ENCODE measurements at regions not wholly inside any gene's neighbourhood (a gene's known extent, or its start where the extent isn't known, plus 50 kb on each side); places are given as distances from the start of the nearest gene placed in this dataset.
"Not testable (repeated sequence)": the region's sequence is repeated elsewhere in the genome, so short reads cannot be mapped to it uniquely, and the experiment has no call there.

DNA sequence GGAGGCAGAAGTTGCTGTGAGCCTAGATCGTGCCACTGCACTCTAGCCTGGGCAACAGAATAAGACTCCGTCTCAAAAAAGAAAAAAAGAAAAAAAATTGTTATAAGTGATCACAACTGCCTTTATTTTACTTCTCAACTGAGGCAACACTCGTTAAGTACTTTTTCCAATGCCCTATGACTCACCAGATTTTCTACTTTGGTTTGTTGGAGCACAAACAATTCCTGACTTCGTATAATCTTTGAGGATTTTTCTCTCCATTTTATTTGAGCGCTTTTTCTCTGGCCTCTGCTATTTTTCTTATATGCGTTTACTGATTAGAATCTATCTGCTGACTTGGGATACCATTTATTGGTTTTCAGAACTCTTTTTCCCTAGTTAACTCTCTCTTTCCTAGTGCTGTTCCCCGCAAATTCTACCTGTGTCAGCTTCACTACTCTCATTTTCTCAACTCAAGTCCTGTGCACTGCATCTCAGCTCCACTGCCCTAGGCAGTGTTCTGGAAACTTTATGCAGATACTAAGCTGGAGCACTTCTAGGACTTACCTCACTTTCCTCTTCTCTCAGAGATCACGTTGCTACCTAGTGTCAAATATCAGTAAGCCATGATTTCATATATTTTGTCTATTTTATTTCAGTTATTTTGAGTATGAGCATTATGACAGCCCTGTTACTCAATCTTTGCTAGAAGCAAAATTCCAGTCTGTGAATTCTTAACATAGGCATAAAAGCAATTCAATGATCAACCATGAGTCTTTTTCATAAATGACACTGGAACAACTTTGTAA lies 1120.1 kb upstream of the CITED2 start:
- no peak for DNase-seq

- DNase-seq = not testable (repeated sequence)
These were observed 1119.0 kb upstream of the CITED2 start for GRCh38 chr6:140493470-140493869.

- DNase-seq = no peak
These were observed 1115.6 kb upstream of the CITED2 start for GRCh38 chr6:140490081-140490480.

DNA sequence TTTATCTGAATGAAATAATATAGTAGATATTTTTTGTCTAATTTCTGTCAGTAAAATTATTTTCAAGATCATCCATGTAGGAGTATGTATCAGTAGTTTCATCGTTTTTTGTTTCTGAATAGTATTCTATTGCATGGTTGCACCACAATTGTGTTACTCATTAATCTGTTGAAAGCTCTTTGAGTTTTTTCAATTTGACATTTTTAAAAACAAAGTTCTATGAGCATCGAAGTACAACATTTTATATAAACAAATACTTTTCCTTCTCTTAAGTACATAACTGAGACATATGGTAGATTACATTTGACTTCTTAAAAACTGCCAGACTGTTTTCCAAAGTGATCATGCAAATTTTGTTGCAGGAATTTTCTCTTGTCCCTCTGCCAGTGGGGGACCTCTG lies 1113.1 kb upstream of the CITED2 start:
- DNase-seq = no peak

DNA sequence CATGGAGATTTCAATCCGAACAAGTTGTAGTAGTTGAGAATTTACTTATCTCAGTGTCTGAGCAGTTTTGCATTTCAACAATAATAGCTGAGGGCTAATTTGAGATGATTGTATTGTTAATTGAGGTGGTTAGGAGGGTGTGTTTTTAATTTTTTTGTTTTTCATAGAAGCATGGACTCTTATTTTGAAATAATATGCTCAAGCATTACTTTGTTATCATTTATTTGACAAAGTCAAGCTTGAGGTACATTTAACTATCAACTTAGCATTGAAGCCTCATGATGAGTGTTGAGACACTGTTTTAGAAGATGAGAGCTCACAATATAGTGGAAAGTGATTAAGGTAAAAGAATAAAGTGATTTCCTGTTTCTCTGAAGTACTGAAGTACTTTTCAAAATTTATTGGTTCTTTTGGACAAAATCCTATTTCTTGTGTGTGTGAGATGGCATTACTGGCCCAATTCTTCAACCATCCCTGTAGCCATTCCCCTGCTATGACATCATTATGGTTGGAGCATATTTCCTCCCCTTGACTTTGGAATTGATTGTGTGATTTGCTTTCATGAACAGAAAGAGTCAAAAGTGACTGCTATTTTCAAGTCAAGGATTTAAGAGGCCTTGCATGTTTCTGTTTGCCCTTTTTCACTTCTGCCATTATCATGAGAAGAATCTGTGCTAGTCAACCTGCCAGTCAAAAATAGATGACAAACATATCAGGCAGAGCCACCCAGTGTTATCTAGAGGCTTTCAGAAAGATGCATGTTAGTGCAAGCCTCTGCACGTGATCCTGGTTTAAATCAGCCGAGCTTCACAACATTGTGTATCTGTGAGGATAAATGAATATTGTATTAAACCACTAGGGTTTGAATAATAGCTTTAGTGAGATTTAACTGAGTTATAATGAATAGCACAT lies 1112.3 kb upstream of the CITED2 start:
- no peak for DNase-seq

GRCh38 chr6:140485740-140486449 lies 1111.4 kb upstream of the CITED2 start:
- DNase-seq = no peak

DNA sequence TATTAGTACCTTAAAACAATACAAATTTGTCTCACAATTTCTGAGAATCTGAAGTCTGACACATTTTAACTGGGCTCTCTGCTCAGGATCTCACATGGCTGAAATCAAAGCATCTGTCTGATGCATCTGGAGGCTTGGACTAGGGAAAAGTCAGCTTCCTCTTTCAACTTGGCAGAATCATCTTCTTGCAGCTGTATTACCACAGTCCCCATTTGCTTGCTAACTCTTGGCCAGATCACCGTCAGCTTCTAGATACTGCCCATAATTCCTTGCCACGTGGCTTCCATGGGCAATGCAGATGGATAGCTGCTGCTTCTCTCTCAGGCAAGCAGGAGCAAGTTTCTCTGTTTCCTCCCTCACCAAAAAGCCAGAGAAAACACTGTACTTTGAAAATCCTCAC lies 1106.4 kb upstream of the CITED2 start:
- DNase-seq = peak; percentile 73

- no peak for DNase-seq
These were observed 1104.2 kb upstream of the CITED2 start for GRCh38 chr6:140478631-140479030.

DNA sequence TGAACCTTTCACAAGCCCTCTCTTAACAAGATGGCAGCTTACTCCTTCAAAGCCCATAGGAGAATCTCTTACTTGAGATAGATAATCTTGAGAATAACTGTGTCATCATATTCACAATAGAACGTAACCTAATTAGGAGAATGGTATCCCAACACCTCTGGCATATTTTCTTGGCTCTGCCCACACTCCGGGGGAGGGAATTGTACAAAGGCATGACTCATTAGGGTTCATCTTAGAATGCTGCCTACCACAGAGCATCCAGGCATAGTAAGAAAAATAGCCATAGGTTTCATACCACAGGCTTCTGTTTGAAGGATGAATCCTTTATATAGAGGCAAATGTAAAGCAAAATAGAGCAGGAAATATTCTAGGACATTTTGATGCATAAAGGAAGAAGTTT lies 1100.6 kb upstream of the CITED2 start:
- DNase-seq = no peak

DNA sequence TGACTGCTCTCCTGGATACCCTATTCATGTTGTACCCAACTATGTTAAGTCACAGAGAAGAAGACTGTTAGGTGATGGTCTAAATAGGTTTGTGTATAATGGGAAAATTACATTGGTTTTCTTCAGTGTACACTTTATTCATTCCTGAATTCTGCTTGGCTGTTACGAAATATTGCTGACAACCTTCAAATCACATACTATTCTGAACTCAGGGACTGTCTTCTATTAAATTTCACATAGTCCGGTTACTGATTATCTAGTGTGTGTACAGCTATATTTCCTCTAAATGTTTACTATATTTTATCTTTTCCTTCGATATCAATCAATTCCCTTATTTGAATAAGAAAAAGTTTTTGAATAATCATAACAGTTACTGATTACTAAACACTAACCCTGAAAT lies 1090.3 kb upstream of the CITED2 start:
- DNase-seq = no peak

DNA sequence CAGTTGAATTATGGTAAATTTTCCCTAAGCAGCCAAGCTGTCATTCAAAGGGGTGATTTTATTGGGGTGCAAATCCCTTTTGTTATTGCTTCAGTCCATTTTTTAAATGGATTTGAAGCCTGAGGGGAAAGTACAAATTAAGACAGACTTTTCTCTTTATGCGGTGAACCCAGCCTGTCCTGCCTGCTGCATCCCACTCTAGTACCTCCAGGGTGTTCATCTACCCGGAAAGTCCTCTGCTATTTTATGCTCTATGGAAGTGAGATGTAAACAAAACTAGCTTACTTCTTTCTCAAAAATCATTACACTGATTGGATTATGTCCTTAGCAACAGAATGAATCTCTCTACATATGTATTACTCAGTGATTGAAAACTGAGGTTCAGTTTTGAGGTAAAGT lies 1088.9 kb upstream of the CITED2 start:
- DNase-seq = peak; percentile 14

- peak; percentile 59 for DNase-seq
These were observed 1088.2 kb upstream of the CITED2 start for GRCh38 chr6:140462453-140463311.

DNA sequence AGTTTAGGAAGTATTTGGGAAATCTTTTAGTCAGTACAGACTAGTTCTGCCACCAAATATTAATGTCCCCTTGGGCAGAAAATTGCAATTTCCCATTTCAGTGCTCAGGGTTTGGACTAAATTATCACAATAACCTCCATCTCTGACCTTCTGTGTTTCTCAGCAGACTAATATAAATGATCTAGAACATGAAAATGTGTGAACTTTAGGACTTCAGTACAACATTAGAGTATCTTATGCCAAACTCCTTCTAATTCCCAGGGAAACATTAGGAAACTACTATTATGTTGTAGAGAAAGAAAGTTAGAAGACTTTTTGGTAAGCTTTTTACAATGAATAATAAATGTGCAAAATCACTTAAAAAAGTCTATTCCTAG lies 1087.6 kb upstream of the CITED2 start:
- DNase-seq = no peak

- no peak for DNase-seq
These were observed 1085.8 kb upstream of the CITED2 start for GRCh38 chr6:140460267-140460666.

GRCh38 chr6:140459209-140459608 lies 1084.8 kb upstream of the CITED2 start:
- no peak for DNase-seq

DNA sequence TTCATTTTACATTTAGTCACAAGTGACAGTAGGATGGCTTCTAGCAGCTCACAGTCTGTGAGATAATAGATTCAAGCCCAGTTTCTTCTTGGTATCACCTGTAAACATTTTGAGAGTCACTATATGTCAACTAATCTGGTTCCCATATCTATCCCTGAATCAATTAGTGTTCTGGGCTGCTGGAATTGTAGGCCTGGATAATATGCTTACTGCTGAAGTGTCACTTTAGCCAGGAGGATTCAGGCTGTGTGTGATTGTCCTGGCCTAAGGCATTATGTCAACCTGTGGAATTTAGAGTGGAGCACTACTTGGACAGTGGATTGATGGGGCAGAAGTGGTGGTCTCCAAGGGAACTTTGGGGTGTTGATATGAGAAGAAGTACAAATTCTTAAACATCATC lies 1071.8 kb upstream of the CITED2 start:
- DNase-seq = no peak

DNA sequence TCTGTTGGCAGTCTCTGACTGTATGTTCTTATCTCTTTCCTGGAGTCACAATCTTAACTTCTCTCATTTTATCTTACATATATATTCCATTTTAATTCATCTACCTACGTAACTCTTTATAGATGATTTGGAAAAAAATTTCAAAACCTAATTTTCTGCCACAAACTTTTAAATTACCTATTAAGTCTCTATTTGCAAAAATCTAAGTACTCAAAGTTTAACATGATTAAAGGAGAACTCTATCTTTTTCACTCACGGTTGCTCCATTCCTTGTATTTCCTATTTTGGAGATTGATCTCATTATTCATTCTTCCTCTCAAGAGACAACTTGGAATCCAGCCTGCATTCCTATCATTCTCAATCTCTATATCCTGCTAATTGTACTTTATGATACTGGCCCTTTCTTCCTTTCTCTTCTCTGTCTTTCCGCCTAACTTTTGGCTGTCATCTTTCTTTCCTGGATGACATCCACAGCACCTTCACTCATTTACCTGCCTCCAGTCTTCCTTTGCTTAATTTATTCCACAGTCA lies 1071.1 kb upstream of the CITED2 start:
- DNase-seq = peak; percentile 28

DNA sequence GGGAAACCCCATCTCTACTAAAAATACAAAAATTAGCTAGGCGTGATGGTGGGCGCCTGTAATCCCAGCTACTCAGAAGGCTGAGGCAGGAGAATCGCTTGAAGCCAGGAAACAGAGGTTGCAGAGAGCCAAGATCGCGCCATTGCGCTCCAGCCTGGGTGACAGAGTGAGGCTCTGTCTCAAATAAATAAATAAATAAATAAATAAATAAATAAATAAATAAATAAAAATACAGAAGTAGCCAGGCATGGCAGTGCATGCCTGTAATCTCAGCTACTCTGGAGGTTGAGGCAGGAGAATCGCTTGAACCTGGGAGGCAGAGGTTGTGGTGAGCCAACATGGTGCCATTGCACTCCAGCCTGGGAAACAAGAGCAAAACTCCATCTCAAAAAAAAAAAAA lies 1068.7 kb upstream of the CITED2 start:
- not testable (repeated sequence) for DNase-seq

- peak; percentile 70 for DNase-seq
These were observed 1066.8 kb upstream of the CITED2 start for GRCh38 chr6:140441256-140441655.

DNA sequence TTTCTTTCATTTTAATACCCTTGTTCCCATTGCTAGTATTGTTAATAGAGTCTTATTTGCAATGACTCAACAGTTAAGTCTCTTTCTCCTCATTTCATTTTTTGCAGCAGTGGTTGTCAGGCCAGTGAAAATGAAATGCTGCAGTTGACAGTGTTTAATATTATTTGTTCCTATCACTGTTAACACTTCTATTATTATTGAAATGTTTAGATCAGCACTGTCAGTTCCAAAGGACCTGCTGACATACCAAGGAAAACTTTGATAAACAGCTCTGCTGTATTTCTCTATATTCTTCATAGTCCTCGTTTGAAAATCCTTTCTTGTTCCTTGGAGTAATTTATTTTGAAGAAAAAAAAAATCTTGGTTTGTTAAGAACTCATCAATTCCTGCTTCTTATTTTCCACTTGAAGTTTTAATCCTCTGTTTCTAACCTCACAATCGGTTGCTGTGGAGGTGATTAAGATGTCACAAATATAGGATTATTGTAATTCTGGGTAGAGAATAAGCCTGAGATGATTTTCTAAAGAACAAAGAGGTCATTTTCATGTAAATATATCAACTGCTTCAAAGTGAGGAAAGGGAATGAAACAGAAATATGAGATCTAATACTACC lies 1065.9 kb upstream of the CITED2 start:
- no peak for DNase-seq

DNA sequence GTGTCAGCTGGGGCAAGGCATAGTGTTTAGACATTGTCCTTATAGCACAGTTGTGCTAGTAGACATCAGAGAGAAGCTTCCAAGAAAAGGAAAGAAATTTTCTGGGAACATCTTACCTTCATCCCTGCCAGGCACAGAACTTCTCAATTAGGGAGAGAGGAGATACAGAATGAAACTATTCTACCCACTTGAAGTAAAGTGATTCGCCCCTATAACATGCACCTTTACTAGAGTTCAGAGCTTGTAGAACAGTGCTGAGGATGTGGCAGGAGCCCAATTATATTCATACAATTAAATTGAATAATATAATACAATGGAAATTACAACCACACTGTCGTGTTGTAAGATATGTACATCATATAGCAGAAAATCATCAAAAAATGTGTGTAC lies 1063.9 kb upstream of the CITED2 start:
- DNase-seq = no peak

All from tongue (tissue), 1 donor.